Umbilical cord (tissue), 1 donor: ENCODE measurements at regions not wholly inside any gene's neighbourhood (a gene's known extent, or its start where the extent isn't known, plus 50 kb on each side); places are given as distances from the start of the nearest gene placed in this dataset.

Experiments used
- DNase-seq: peaks from one replicate; pipeline ENCODE4 v3.0.0-alpha.2; 2015; ENCODE audit warnings: low spot score

- DNase-seq: no peak
Observed at GRCh38 chr12:90401185-90401584, 553.8 kb downstream of the CCER1 start.

GRCh38 chr12:90399357-90399756, 555.6 kb downstream of the CCER1 start:
- DNase-seq: peak; percentile 1

GRCh38 chr12:90398285-90398836, 556.6 kb downstream of the CCER1 start:
- DNase-seq: no peak

- no peak for DNase-seq
Observed at GRCh38 chr12:90396556-90396955, 558.4 kb downstream of the CCER1 start.

GRCh38 chr12:90393652-90394051, 561.3 kb downstream of the CCER1 start:
- DNase-seq: no peak

GRCh38 chr12:90393089-90393488, 561.9 kb downstream of the CCER1 start:
- no peak for DNase-seq

- DNase-seq: no peak
Observed at GRCh38 chr12:90390947-90391346, 564.0 kb downstream of the CCER1 start.

- DNase-seq: no peak
Observed at GRCh38 chr12:90368081-90368480, 586.9 kb downstream of the CCER1 start.

- peak; percentile 25 for DNase-seq
Observed at GRCh38 chr12:90366286-90366685, 588.7 kb downstream of the CCER1 start.

- DNase-seq: no peak
Observed at GRCh38 chr12:90360300-90360699, 594.7 kb downstream of the CCER1 start.

- DNase-seq: peak; percentile 56
Observed at GRCh38 chr12:90355711-90356355, 599.1 kb downstream of the CCER1 start.

- DNase-seq: no peak
Observed at GRCh38 chr12:90343966-90344365, 611.0 kb downstream of the CCER1 start.

GRCh38 chr12:90342081-90342480, 612.9 kb downstream of the CCER1 start:
- no peak for DNase-seq

GRCh38 chr12:90339837-90340236, 615.1 kb downstream of the CCER1 start:
- no peak for DNase-seq

- no peak for DNase-seq
Observed at GRCh38 chr12:90338365-90338764, 616.6 kb downstream of the CCER1 start.

- no peak for DNase-seq
Observed at GRCh38 chr12:90337018-90337417, 618.0 kb downstream of the CCER1 start.

GRCh38 chr12:90335566-90335965, 619.4 kb downstream of the CCER1 start:
- no peak for DNase-seq

- no peak for DNase-seq
Observed at GRCh38 chr12:90333939-90334338, 621.0 kb downstream of the CCER1 start.

- no peak for DNase-seq
Observed at GRCh38 chr12:90333424-90333823, 621.6 kb downstream of the CCER1 start.

GRCh38 chr12:90331821-90332220, 623.2 kb downstream of the CCER1 start:
- no peak for DNase-seq

- DNase-seq: peak; percentile 20
Observed at GRCh38 chr12:90331262-90331661, 622.6 kb upstream of the ATP2B1 start.

- DNase-seq: peak; percentile 10
Observed at GRCh38 chr12:90327793-90328743, 619.4 kb upstream of the ATP2B1 start.

GRCh38 chr12:90323217-90323616, 614.6 kb upstream of the ATP2B1 start:
- DNase-seq: no peak
